GM12873 (cell line): ENCODE measurements at regions not wholly inside any gene's neighbourhood (a gene's known extent, or its start where the extent isn't known, plus 50 kb on each side); places are given as distances from the start of the nearest gene placed in this dataset.

Source experiments
- CTCF ChIP-seq: IDR thresholded peaks from 2 replicates; pipeline ENCODE4 v1.5.1; 2012; ENCODE audit warnings: low read depth, mild to moderate bottlenecking, moderate library complexity, low read length, control low read depth; ENCODE audit not compliant: insufficient read depth; ENCODE audit errors: missing control alignments

GRCh38 chr1:199561334-199561733 is 466.2 kb upstream of the NR5A2 start:
- TF ChIP-seq CTCF: no peak

- TF ChIP-seq CTCF: no peak
These were observed 454.5 kb upstream of the NR5A2 start for GRCh38 chr1:199573047-199573446.

GRCh38 chr1:199574950-199575349 is 452.6 kb upstream of the NR5A2 start:
- TF ChIP-seq CTCF: no peak

GRCh38 chr1:199580300-199580699 is 447.2 kb upstream of the NR5A2 start:
- no peak for TF ChIP-seq CTCF

- TF ChIP-seq CTCF: no peak
These were observed 442.1 kb upstream of the NR5A2 start for GRCh38 chr1:199585392-199585791.

- TF ChIP-seq CTCF: no peak
These were observed 436.8 kb upstream of the NR5A2 start for GRCh38 chr1:199590708-199591107.

- no peak for TF ChIP-seq CTCF
These were observed 436.0 kb upstream of the NR5A2 start for GRCh38 chr1:199591468-199591867.
